ENCODE measurements at regions not wholly inside any gene's neighbourhood (a gene's known extent, or its start where the extent isn't known, plus 50 kb on each side); places are given as distances from the start of the nearest gene placed in this dataset.
A peak's percentile ranks its signal among the peaks of the same experiment; 100 is the strongest.

DNA sequence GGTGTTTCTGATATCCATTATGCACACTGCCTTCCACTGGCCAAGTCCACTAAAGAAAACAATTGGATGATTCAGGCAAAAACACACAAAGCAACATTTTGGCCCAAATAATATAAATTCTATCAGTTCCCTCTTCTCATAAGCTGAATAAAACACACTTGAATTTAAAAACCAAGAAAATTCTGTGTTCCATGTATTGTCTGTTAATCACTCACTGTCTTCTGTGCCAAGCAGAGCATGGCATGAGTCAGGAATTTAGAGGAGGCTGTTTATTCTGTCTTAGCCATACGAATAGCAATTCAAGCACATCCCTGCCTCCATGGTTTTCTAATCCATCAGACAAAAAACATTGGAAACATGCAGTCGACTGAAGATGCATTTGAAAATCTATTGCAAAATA lies 215.6 kb upstream of the UMPS start:
- no peak for DNase-seq

DNA sequence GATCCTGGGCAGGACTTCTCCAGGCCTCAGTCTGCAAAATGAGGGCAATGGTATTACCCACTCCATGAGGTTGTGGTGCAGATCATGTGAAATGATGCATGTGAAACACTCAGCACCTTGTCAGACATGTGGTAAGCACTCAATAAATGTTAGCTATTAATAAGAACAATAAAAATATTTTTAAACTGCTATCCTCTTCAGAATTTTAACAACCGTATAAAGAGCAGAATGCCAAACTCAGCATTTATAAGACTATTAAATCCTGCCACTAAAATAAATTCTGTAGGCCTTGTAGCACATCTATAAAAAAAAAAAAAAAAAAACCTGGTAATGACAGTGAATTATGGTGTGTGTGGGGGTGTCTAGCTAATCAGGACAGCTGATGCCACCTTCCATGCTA lies 213.9 kb upstream of the UMPS start:
- no peak for DNase-seq

DNA sequence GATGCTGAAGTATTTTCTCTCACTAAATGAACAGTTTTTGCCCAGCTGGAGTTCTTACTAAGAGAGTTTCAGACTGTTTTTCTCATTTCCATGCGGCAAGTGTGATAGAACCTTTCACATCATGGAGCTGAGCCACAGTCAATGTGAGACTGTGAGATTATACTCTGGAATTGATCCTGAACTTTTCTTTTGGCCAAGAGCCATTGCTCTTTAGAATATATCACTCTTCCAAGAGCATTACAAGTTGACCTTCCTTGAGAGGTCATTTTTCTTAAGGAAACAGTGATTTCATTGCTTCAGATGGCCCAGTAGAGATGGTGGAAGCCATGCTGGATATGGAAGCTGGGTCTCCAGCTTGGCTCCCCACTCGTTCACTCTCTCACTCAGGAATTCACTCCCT lies 212.9 kb upstream of the UMPS start:
- no peak for DNase-seq

DNA sequence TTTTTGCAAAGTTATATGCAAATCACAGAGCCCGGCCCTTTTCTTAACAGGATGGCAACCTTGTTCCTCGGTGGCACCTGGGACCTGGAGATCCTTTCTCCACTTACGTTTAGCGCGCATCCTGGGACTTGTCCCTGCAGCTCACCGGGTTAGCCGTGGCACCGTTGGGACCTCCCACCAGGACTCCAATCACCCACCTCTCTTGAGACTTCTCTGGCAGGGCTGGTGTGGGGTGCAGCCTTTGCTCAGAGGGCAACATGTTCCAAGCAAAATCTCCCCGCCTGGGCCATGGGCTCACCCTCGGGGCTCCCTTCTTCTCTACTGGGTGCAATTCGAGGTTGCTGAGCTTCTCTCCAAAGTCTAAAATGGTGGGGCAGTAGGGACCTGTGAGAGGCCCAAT lies 211.9 kb upstream of the UMPS start:
- DNase-seq: no peak

DNA sequence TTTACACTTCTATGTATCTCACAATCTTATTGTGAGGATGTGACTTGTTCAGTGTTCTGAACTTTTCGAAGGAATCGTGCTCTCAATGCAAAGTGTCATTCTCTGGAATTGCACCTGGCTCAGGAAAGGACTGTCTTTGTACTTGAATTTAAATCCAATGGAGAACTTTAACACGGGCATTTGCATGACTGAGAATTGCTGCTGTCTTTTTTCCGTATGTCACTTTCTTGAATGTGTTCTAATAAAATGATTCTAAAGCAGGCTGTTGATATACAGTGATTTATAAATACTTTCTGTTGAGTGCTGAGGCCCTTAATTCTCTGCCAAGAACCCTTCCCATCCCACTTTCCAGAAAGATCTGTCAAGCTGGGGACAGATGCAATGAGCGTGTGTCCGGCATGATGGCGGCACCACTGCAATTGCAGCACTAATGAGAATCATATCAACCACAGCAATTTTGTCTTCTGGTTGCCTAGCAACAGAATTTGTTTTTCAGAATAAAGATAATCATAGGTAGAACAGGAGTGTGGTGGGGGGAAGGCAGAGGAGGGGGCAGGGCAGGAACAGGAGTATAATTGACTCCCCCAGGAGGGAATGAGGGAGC lies 210.6 kb upstream of the UMPS start:
- DNase-seq: no peak

DNA sequence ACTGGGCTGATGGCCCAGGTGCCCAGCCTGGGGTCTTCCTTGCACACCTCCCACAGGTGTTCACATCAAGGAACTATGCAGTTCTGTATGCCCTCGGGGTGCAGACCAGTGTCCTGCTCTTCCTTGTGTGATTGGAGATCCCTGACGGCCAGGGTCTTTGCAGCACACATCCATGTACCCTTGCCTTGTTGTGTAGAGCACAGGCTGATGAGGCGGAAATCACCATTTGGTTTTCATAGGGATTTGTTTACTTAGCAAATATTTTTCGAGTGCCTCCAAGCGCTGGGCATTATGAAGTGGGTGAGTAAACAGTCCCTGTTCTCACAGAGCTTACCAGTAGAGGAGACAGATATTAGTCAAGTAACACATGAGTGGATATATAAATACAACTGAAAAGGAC lies 209.3 kb upstream of the UMPS start:
- no peak for DNase-seq

DNA sequence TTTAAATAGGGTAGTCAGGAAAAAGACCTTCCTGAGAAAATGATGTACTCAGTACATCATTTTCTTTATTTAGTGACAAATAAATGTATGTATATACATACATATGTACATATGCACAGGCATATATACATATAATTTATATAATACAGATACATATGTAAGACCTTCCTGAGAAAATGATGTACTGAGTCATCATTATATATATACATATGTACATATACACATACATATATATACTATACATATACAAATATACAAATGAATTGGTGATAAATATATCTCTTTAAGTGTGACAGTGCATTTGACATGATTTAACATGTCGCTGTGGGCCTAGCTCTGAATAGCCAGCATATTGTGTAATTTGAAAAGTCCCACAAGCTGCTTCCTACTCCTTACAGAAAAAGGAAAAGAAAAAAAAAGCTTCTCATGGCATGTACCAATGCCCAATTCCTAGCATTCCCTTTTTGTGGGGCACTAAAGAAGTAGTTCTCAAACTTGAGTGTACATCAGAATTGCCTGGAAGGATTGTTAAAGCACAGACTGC lies 208.1 kb upstream of the UMPS start:
- DNase-seq: no peak

DNA sequence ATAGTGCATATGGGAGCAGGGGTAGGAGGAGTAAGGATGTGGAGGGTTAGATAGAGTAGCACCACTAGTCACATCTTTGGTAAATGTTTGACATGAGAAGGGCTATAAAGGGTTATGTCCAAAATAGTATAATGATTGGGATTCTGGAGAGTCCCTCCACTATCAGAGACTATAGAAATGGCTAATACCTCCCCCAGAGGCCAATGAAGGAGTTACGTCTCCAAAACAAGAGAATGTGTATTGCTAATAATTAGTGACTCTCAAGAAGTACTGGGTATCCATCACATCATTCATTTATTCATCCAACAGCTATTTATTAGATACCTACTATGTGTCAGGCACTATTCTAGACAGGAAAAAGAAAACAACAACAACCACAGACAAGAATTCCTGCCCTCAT lies 203.7 kb upstream of the UMPS start:
- DNase-seq: no peak

DNA sequence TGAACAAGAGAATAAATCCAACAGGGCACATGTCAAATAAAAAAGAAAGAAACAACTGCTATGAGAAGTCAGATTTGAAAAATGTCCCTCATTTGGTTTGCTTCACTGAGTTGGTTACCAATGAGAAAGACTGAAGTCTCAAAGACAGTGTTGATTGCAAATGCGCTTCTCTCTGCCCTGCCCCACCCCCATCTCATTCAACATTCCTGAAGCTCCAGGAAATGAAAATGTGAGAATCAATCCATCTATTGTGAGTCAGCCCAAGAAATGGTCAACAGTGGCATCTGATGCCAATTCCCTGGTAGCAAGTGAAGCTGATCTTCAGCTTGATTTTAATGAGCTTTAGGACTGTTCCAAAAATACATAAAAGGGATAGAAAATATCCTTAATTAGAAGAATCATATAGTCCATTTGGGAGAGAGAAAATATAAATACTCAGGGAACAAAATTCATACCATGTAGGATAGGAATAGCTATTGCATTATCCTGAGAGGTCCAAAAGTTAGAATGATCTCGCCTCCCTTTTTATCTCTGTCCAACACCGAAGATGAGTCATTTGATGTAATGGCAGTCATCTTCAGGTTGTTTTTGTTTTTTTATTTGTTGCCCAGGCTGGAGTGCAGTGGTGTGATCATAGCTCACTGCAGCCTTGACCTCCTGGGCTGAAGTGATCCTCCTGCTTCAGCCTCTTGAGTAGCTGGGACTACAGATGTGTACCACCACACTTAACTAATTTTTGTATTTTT lies 200.3 kb upstream of the UMPS start:
- DNase-seq: no peak

DNA sequence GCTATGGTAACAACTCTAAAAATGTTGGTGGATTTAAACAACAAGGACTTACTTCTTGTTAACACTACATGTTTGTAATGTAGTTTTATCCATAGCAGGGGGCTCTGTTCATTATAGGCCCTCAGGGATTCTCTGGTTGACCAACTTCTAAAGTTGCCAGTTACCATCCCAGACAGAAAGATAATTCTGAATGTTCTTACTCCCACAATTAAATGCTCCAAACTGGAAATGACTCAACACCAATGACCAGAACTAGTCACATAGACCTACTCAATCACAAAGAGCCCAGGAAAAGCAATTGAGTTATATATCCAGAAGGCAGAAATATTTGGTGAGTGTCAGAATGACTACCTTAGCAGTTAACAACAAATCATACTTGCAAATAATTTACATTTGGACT lies 199.3 kb upstream of the UMPS start:
- no peak for DNase-seq

DNA sequence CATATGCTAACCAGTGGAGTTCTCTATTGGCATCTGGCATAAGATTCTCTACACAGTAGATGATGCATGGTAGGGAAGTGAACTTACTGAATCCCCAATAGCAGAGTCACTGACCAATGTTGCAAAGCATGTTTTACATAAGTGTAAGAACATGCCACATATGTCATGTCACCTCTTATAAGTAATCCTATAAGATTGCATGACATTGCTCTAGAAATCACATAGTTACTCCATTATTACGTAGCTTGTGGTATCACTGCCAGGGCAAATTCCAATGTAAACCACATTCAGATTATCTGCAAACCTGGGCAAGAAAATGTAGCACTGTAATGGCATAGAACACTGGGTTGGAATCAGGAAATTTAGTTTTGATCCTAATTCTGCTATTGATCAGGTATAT lies 198.2 kb upstream of the UMPS start:
- no peak for DNase-seq

DNA sequence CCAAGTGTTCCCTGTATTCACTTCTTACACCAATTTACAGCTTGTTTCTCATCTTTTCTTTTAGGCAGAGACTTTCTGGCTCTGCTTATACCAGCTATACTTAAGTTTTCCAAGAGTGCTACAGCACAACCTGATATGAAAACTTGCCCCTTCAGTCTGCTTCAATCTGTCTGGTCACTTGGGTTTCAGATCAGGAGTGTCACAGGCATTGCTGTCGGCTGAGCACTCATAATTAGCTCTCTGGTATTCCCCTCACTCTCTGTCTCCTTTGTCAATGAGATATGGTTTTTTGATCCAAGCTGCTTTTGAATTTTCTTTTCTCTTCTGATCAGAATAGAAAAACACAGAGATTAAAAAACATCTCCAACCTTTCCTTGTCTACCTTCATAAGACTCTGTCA lies 194.9 kb upstream of the UMPS start:
- no peak for DNase-seq

DNA sequence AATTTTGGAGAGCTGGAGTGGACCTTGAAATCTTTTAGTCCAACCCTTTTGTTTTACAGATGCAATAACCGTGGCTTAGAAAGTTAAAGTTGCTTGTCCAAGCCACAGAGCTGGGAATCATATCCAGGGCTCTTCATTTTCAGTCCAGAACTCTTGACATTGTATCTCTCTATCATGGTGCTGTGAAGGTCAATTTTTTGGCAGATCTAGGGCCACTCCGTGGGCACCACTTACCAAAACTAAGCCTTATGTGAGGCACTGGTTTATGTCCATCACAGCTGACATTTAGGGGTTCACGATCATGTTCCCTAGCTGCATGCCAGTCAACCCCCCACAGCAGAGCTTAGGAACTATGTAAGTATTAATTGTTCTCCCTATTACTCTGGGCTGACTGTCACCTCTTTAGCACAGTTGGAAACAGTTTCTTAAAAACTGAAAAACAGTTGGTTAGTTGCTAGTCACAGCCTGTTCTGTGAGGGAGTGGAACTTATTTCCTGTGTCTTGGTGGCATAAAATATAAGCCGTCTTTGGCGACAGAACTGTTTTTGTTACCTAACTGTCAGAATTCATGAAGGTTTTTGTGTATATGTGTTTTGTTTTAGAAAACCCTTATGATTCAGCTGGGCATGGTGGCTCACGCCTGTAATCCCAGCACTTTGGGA lies 189.6 kb upstream of the UMPS start:
- DNase-seq: no peak

DNA sequence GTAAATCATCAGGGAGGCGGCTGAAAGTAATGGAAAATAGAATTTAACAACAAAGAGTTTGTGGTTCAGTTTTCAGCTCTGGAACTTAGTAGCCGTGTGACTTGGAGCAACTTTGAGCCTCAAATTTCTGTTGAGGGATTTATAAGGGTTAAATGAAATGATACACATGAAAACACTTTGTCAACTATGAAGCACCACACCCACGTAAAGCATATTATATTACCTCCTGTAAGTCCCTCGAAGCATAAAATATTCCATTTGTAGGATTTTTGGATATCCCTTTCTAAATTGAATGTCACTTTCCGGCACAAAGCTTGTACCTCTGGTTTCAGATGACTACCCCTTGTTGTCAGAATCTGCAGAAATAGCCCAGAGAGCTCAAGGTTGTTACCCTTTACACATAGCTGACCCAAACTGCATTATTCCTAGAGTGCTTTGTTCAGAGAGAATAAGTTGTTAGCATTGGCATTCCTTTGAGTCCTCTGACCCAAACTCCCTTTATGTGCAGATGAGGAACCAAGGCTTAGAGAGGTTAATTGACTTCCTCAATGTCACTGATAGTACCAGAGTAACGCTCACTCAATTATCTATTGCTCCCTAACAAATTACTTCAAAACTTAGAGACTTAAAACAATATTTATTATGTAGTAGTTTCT lies 187.9 kb upstream of the UMPS start:
- DNase-seq: no peak

DNA sequence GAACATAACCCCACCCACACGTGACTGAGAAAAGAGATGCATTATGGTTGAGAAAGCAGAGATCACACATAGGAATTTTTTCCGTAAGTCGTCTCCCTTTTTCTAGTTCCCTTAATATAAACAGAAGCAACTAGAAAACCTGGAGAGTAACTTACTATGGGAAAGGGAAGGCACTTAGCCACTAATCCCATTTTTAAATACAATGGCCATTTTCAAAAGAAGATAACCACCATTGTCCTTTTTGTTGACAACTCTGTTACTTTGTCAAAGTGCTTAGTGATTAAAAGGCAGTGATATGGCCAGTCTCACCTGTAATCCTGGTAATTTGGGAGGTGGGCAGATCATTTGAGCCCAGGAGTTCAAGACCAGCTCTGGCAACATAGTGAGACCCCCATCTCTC lies 184.4 kb upstream of the UMPS start:
- DNase-seq: no peak

DNA sequence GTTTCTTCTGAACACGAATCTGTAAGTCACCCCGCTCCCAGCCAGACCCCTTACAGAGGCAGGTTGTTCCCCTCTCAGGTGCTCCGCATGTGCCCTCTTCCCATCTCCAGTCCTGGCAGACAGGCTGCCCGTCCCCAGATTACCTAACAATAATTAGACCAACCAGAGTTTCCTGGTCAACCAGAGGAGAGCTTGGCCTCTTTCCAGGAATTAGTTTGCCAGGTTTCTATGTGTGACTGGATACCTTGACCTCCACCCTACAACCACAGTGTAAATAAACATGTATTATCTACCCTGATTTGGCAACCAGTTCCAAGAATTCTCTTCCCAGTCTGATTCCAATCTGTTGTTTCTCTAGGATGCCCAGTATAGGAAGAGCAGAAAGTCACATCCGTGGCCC lies 178.0 kb upstream of the UMPS start:
- DNase-seq: no peak

DNA sequence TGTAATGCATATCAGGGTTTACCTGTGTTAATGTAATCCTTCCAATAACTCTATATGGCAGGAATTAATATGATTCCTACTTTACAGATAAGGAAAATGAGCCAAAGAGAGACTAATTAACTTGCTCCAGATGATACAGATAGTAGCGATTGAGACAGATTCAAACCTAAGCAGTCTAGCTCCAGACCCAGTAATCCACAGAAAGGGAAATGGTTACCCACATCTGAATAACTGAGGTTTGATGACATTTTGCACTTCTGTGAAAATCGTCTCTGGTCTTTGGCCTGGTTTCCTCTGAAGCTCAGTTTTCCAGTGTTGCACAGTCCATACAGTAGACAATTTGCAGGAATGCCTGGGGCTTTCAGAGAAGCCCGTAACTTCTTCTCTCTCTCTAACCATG lies 177.1 kb upstream of the UMPS start:
- DNase-seq: no peak

DNA sequence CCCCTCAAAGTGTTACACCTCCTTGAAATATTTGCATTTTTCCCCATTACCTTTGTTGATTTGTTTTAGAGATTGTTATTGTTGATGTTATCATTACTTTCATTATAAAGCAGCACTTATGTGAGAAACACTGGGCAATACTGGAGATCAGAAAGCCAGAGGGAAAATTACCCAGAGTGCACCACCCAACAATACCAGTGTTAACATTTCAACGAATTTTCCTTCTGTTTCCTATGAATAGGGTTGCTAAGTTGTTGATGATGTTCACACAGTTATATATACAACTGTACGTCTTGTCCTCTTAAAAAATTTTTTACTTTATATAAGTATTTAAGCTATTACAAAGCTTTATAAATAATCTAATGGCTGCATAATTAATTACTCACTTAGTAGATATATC lies 173.6 kb upstream of the UMPS start:
- DNase-seq: no peak

DNA sequence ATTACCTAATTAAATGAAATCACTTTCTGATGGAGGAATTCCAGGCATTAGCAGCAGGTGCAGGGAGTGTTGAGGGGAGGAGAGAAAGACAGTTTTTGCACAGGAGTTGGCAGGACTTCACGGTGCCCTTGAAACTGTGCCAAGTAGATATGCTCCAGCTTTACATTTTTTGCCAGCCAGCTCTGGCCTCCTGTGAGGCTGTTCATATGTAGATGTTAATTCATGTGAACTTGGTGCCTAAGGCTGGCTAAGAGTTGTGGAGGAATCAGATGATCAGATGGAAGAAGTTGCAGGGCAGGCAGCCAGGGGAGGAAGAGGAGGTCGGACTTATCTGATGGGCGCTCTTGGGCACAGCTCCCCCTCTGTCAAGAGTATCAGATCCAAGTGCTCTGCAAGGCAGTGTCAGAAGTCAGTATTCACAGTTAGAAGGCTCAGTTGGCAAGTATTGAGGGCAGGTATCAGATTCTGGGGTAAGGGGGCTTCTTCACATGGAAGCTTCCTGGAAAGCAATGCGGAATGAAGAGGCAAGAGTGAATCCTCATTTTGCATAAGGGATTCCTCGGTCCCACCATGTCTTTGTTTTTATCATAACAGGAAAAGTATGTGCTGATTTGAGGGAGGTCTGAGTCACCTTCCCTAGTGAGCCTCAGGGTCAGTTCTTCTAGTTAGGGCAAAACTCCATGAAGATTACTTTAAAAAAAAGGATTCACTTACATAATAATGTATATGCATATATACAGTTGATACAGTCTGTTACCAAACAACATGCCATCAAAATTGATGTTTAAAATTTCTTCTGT lies 172.6 kb upstream of the UMPS start:
- no peak for DNase-seq

DNA sequence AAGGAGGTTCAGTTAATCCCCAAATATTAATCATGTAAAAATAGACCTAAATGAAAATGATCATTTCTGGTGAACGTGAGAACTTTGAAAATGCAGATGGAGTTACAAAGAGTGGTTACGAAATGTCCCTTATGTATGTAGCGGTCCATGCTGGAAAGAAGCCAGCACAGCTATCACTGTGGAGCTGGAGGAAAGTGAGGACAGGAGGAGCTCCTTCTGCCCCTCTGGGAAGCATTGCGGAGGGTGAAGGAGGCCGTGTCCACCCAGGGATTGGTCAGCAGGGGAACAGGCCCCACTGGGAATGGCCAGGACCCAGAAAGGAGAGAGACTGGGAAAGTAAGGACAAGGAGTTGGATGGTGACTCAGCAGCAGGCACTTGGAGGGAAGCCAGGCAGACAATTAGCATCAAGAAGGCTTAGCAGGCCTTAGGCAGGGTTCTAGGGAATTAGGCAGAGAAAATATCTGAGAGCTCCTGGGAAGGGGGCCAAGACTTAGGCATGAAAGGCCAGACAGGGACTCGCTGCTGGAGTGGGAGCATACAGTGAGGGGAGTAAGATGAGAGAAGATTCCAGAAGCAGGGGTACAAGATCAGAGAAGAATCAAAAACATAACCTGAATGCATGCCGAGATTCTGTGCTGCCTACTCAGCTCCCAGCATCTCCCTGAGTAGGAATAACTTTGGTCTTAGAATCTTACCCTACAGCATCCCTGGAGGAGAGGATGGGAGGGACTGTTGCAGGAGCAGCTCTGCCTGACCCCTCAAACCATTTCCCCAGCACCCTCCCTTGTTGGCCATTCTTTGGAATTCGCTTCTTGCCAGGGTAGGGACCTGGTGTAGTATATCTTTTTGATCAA lies 171.0 kb upstream of the UMPS start:
- DNase-seq: no peak

DNA sequence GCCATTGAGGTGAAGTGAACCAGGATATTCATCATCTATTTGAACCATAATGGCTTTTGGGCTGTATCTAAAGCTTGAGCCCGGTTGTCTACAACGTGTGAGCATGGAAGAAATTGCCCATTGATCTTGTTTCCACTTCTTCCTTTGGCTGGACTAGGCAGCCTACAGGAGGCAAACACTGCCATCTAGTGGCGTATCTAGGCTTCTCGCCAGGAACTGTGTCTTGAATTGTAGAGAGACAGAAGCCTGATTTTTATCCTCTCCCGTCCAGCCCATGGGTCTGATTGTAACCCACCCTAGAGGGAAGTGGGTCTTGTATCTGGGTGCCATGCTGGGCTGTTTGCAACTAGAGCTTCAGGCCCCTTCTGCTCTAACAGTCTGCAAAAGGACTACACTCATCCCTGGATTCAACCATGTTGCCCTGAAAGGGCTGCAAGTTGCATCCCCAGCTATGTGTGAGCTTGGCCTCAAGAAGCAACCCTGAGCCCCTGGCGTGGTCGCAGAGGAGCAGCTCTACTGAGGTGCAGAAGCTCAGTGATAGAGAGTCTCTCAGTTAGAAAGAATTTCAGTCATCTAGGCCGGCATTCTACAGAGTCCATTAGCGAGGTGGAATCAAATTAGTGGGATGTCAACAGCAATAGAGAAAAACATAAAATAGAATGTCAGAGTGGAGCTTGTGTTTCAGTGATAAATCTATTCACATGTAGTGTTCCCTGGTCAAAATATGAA lies 170.2 kb upstream of the UMPS start:
- DNase-seq: peak; percentile 59

Measured in stimulated activated CD4-positive, alpha-beta T cell treated with anti-CD3 and anti-CD28 coated beads, Interleukin-4, amount 100 ng/mL, for 24 hours (primary cell).